ENCODE measurements at regions not wholly inside any gene's neighbourhood (a gene's known extent, or its start where the extent isn't known, plus 50 kb on each side); places are given as distances from the start of the nearest gene placed in this dataset.

DNA sequence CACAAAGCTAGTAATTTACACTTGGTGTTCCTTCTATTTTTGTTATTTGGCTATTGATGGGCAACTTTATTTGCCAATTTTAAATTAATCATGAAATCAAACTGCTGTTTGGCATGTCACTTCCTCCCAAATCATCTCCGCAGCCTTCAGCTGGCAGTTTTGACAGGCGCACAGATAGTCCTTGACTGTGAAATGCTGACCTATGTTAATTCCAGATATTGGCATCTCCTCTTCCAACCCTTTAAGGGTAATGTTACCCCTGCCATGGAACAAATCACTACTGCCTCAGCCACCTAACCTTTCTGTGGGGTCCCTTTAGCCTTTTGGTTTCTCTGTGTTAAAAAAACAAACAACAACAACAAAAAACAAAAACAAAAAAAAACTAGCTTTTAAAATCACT is 182.4 kb upstream of the TANK start:
- TF ChIP-seq, protein P1, sequence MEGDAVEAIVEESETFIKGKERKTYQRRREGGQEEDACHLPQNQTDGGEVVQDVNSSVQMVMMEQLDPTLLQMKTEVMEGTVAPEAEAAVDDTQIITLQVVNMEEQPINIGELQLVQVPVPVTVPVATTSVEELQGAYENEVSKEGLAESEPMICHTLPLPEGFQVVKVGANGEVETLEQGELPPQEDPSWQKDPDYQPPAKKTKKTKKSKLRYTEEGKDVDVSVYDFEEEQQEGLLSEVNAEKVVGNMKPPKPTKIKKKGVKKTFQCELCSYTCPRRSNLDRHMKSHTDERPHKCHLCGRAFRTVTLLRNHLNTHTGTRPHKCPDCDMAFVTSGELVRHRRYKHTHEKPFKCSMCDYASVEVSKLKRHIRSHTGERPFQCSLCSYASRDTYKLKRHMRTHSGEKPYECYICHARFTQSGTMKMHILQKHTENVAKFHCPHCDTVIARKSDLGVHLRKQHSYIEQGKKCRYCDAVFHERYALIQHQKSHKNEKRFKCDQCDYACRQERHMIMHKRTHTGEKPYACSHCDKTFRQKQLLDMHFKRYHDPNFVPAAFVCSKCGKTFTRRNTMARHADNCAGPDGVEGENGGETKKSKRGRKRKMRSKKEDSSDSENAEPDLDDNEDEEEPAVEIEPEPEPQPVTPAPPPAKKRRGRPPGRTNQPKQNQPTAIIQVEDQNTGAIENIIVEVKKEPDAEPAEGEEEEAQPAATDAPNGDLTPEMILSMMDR (IDR thresholded peaks at IDR 0.05) = no peak
- TF ChIP-seq, protein P2, sequence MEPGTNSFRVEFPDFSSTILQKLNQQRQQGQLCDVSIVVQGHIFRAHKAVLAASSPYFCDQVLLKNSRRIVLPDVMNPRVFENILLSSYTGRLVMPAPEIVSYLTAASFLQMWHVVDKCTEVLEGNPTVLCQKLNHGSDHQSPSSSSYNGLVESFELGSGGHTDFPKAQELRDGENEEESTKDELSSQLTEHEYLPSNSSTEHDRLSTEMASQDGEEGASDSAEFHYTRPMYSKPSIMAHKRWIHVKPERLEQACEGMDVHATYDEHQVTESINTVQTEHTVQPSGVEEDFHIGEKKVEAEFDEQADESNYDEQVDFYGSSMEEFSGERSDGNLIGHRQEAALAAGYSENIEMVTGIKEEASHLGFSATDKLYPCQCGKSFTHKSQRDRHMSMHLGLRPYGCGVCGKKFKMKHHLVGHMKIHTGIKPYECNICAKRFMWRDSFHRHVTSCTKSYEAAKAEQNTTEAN (CRISPR knock-in tag; IDR thresholded peaks at IDR 0.05) = no peak
- TF ChIP-seq TEAD1 (CRISPR knock-in tag; IDR thresholded peaks at IDR 0.05) = no peak
- TF ChIP-seq, protein P3, sequence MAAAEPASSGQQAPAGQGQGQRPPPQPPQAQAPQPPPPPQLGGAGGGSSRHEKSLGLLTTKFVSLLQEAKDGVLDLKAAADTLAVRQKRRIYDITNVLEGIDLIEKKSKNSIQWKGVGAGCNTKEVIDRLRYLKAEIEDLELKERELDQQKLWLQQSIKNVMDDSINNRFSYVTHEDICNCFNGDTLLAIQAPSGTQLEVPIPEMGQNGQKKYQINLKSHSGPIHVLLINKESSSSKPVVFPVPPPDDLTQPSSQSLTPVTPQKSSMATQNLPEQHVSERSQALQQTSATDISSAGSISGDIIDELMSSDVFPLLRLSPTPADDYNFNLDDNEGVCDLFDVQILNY (CRISPR knock-in tag; IDR thresholded peaks at IDR 0.05) = no peak
- TF ChIP-seq, protein P4, sequence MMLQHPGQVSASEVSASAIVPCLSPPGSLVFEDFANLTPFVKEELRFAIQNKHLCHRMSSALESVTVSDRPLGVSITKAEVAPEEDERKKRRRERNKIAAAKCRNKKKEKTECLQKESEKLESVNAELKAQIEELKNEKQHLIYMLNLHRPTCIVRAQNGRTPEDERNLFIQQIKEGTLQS (CRISPR knock-in tag; conservative IDR thresholded peaks at IDR 0.05) = no peak
- TF ChIP-seq NR2C2 (CRISPR knock-in tag; IDR thresholded peaks at IDR 0.05) = no peak
- TF ChIP-seq SP1 (CRISPR knock-in tag; conservative IDR thresholded peaks at IDR 0.05) = no peak
- TF ChIP-seq, protein P5, sequence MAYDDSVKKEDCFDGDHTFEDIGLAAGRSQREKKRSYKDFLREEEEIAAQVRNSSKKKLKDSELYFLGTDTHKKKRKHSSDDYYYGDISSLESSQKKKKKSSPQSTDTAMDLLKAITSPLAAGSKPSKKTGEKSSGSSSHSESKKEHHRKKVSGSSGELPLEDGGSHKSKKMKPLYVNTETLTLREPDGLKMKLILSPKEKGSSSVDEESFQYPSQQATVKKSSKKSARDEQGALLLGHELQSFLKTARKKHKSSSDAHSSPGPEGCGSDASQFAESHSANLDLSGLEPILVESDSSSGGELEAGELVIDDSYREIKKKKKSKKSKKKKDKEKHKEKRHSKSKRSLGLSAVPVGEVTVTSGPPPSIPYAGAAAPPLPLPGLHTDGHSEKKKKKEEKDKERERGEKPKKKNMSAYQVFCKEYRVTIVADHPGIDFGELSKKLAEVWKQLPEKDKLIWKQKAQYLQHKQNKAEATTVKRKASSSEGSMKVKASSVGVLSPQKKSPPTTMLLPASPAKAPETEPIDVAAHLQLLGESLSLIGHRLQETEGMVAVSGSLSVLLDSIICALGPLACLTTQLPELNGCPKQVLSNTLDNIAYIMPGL (CRISPR knock-in tag; IDR thresholded peaks at IDR 0.05) = no peak
- TF ChIP-seq, protein P6, sequence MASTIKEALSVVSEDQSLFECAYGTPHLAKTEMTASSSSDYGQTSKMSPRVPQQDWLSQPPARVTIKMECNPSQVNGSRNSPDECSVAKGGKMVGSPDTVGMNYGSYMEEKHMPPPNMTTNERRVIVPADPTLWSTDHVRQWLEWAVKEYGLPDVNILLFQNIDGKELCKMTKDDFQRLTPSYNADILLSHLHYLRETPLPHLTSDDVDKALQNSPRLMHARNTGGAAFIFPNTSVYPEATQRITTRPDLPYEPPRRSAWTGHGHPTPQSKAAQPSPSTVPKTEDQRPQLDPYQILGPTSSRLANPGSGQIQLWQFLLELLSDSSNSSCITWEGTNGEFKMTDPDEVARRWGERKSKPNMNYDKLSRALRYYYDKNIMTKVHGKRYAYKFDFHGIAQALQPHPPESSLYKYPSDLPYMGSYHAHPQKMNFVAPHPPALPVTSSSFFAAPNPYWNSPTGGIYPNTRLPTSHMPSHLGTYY (CRISPR knock-in tag; IDR thresholded peaks at IDR 0.05) = no peak
- TF ChIP-seq TCF7 (CRISPR knock-in tag; IDR thresholded peaks at IDR 0.05; ENCODE audit: low read depth) = no peak
- TF ChIP-seq, protein P7, sequence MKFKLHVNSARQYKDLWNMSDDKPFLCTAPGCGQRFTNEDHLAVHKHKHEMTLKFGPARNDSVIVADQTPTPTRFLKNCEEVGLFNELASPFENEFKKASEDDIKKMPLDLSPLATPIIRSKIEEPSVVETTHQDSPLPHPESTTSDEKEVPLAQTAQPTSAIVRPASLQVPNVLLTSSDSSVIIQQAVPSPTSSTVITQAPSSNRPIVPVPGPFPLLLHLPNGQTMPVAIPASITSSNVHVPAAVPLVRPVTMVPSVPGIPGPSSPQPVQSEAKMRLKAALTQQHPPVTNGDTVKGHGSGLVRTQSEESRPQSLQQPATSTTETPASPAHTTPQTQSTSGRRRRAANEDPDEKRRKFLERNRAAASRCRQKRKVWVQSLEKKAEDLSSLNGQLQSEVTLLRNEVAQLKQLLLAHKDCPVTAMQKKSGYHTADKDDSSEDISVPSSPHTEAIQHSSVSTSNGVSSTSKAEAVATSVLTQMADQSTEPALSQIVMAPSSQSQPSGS (CRISPR knock-in tag; IDR thresholded peaks at IDR 0.05; ENCODE audit: borderline replicate concordance, low read depth) = no peak
- TF ChIP-seq NFE2L1 (CRISPR knock-in tag; IDR thresholded peaks at IDR 0.05) = no peak
- no peak for TF ChIP-seq JUN (CRISPR knock-in tag; IDR thresholded peaks at IDR 0.05)
- TF ChIP-seq KAT7 (CRISPR knock-in tag; IDR thresholded peaks at IDR 0.05; ENCODE audit: borderline replicate concordance) = no peak
